ENCODE measurements at regions not wholly inside any gene's neighbourhood (a gene's known extent, or its start where the extent isn't known, plus 50 kb on each side); places are given as distances from the start of the nearest gene placed in this dataset.

DNA sequence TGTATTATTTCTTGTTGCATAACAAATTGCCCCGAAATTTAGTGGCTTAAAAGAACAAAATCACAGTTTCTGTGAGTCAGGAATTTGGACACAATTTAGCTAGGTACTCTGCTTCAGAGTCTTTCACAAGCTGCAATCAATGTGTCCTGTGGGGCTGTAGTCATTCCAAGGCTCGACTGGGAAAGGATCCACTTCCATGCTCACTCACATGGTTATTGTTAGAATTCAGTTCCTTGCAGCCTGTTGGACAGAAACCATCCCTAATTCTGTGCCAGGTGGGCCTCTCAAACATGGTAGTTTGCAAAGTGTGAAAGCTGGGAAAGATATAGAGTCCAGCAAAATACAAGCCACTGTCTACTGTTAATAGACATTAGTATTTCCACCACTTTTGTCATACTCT, 59.7 kb upstream of the ARID2 start:
- no peak for DNase-seq (ENCODE audit: low spot score)

DNA sequence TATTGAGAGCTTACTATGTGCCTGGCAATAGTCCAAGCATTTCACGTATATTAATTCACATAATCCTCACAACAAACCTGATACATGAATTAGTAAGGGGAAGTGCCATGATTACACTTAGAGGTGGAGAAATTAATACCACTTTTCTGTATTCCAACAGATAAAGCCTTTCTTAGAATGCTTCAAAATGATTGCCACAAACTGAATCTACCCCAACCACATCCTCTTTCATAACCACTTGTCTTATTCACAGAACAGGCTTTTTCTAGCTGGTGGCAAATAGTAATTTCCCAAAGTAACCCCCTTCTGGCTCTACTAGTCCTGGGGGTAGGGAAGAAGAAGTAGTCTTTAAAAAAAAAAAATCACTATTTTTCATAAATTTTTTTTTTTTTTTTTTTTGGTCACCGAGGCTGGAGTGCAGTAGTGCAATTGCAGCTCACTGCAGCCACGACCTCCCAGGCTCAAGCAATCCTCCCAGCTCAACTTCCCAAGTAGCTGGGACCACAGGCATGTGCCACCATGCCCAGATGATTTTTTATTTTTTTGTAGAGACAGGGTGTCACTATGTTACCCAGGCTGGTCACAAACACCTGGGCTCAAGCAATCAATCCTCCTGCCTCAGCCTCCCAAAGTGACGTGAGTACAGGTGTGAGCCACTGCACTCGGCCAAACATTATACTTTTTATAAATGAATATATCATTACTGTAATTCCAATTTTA, 59.0 kb upstream of the ARID2 start:
- no peak for DNase-seq (ENCODE audit: low spot score)

DNA sequence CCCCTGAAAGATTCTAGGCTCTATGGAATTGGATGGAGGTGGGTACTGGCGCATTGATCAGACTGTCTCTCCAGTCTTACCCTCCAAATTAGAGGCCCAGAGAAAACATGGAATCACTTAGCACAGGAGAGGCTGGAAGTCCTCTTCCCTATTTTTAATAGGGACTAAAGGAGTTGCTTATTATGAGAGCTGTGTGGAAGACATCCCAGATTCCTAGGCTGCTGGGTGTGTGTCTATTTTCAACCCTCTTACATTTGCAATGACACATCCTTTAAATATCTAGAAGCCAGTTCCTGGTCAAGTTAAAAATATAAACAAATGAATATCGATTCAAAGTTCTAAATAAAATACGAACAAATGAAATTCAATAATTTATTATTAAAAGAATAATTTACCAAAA, 58.3 kb upstream of the ARID2 start:
- peak; percentile 41 for DNase-seq (ENCODE audit: low spot score)

DNA sequence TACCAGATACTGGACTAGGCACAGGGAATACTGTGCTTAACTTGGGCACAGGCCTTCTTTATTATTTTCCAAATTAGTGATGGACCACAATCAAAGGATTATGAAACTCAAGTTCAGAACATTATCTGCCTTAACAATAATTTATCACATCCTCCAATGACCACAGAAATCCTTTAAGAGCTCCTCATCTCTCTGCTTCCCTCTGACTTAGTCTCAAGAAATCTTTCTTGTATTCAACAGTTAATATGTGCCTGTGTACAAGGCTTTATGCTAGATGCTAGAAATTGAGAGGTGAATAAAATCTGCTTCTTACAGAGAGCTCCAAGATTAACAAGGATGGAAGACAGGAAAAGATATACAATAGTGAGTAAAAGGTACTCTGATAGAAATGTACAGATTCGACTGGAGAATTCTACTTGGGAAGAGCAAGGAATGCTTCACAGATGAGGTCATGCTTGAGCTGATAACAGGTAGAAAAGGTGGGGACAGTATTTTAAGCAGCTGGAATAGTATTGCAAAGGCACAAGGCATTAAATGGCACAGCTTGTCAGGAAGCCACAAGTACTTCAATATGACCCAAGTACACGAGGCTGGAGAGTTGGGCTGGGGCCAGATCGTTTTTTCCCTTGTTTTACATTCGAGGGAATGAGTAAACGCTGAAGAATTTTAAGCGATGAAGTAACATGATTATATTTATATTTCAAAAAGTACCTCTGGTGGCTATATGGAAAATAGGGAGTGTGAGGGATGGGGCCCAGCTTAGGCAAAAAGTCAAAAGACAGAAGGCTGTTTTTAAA, 55.1 kb upstream of the ARID2 start:
- DNase-seq (ENCODE audit: low spot score) = peak; percentile 45

DNA sequence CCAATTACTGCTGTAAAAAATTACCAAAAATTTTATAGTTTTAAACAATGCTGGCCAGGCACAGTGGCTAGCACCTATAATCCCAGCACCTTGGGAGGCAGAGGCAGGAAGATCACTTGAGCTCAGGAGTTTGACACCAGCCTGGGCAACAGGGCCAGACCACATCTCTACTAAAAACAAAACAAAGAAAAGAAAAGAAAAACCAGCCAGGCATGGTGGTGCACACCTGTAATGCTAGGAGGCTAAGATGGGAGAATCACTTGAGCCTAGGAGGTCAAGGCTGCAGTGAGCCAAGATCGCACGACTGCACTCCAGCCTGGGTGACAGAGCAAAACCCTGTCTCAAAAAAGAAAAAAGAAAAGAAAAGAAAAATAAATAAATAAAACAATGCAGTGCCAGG, 54.0 kb upstream of the ARID2 start:
- no peak for DNase-seq (ENCODE audit: low spot score)
